ENCODE measurements at regions not wholly inside any gene's neighbourhood (a gene's known extent, or its start where the extent isn't known, plus 50 kb on each side); places are given as distances from the start of the nearest gene placed in this dataset.

DNA sequence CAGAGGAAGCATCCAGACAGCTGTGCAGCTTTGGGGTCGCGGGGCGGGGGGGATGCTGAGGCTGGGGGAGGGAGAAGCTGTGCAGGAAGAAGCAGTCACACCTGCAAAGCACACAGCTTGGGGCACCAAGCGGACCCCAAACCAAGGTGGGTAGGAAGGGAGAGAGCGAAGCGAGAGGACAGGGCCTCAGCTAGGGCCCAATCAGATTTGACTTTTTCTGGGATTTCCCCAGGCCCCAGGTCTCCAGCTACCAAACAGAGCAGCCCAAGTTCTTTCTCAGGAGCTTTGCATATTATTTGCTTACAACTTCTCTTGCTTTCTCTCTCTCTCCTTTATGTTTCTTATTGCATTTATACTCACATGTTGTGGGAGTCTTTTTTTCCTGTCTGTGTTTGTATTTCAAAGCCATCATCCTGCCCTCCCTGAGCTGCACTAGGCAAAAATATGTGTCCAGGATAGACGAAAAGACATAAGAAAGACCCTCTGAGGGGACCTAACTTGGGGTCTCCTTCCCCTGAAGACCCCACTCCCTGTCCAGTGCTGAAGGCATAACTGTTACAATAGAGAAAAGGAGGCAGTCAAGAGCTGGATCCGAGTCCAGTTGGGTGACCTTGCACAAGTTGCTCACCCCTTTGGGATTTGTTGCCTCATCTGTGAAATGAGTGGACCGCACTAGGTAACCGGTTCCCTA is 50.6 kb upstream of the SMNDC1 start:
- intact Hi-C loops (cut with DNase I), result no loop called here
- Histone ChIP-seq H3K27me3 (peaks cover 4% of the 10 kb centered on the region), H3K36me3 (no peaks in the 10 kb centered on the region), H3K4me1 (peaks cover 13% of the 10 kb centered on the region), H3K4me3 (no peak overlapping the region), H3K27ac (no peak overlapping the region), H3K9me3 (no peaks in the 10 kb centered on the region)
- DNase-seq, result no peak
- TF ChIP-seq, protein P1, sequence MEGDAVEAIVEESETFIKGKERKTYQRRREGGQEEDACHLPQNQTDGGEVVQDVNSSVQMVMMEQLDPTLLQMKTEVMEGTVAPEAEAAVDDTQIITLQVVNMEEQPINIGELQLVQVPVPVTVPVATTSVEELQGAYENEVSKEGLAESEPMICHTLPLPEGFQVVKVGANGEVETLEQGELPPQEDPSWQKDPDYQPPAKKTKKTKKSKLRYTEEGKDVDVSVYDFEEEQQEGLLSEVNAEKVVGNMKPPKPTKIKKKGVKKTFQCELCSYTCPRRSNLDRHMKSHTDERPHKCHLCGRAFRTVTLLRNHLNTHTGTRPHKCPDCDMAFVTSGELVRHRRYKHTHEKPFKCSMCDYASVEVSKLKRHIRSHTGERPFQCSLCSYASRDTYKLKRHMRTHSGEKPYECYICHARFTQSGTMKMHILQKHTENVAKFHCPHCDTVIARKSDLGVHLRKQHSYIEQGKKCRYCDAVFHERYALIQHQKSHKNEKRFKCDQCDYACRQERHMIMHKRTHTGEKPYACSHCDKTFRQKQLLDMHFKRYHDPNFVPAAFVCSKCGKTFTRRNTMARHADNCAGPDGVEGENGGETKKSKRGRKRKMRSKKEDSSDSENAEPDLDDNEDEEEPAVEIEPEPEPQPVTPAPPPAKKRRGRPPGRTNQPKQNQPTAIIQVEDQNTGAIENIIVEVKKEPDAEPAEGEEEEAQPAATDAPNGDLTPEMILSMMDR (IDR thresholded peaks at IDR 0.05), result no peak
- ATAC-seq, result no peak

DNA sequence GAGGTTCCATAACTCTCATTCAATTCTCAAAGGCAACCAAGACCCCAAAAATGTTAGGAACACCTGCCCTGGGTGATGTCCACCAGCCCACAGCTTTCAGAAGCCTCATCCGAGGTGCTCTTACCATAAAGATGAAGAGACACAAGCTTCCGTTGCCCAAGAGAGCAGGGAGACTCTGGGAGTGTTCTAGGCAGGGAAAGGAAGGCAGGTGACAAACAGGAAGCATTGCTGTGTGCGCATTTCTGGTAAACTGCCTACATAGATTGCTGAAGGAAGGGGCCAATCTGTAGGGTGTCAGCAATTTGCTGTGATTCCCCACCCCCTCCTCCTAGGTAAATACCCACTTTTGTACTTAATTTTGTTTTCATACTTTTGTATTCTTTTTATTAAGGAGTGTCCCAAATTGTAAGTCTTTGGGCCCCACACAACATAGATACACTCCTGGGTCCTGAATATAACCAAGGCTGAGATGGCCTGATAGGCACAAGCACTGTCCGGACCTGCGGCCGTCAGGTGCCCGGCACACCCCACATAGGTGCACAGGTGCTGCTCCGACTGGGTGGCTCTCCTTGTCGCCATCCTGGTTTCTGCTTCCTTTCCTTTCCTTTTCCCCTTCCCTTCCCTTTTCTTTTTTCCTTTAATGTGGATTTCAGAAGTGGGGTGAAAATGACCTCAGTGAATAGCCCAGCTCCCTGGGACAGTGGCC is 51.4 kb upstream of the SMNDC1 start:
- no peak overlapping the region for H3K27ac ChIP-seq
- ATAC-seq, result no peak
- intact Hi-C loops (cut with DNase I), result no loop called here
- TF ChIP-seq, protein P1 (IDR thresholded peaks at IDR 0.05), result no peak
- H3K36me3 ChIP-seq, result no peaks in the 10 kb centered on the region
- no peak overlapping the region for H3K4me3 ChIP-seq
- H3K9me3 ChIP-seq, result no peaks in the 10 kb centered on the region
- H3K4me1 ChIP-seq, result peaks cover 13% of the 10 kb centered on the region
- no peak for DNase-seq
- H3K27me3 ChIP-seq, result peaks cover 3% of the 10 kb centered on the region

DNA sequence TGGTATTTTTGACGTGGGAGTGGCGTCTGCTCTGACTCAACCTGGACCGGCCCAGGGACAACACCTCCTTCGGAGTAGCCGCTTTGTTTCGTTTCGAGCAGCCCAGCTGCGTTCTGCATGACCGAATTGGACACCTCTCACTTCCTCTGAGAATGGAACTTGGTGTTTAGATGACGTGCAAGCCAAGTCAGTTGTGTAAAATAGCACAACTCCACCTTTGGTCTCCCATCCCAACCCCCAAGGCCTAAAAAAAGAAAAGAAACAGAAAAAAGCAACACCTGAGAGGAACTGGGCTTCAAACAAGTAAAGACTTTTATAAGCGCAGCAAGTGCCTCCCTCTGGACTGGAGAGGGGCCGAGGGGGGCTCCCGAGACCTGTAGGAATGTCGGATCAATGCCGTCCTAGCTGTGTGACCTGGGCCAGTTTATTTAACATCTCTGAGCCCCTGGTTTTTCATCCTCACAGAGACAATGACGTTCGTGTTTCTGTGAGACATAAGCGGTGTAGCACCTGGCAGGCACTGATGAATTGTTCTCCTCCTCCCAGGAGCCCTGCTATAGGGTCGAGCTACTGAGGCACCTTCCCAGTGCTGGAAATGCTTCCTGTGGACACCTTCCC is 52.0 kb upstream of the SMNDC1 start:
- DNase-seq, result no peak
- intact Hi-C loops (cut with DNase I), result no loop called here
- peaks cover 13% of the 10 kb centered on the region for H3K4me1 ChIP-seq
- H3K27me3 ChIP-seq, result no peaks in the 10 kb centered on the region
- no peaks in the 10 kb centered on the region for H3K9me3 ChIP-seq
- ATAC-seq, result peak; percentile 8
- TF ChIP-seq, protein P1 (IDR thresholded peaks at IDR 0.05), result no peak
- no peaks in the 10 kb centered on the region for H3K36me3 ChIP-seq
- H3K27ac ChIP-seq, result no peak overlapping the region
- no peak overlapping the region for H3K4me3 ChIP-seq

DNA sequence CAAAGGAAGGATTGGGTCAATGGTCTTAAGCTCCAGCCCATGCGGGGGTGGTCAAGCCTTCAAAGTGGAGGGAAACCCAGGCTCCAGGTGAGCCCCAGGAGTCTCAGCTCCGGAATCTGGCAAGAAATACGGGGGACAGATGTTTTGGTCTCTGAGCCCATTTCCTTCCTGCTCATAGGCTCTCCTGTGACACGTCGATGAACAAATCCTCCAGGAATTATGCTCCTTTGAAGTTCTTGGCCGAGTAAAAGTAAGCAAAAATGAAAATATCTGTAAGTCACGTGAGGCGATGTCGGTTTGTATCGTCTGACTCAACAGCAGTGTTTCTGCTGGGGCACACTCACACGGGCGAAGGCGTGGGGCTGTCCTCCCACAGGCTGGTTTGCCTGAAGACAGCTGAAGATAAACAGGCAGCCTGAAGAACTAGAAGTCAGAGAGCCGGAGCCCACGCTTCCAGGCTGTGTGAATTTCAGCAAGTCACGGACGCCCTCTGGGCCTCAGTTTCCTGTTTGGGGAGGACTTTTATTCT is 52.6 kb upstream of the SMNDC1 start:
- intact Hi-C loops (cut with DNase I), result no loop called here
- ATAC-seq (no peak), DNase-seq (no peak)
- Histone ChIP-seq H3K36me3 (no peaks in the 10 kb centered on the region), H3K4me3 (no peak overlapping the region), H3K9me3 (no peaks in the 10 kb centered on the region), H3K4me1 (peaks cover 13% of the 10 kb centered on the region), H3K27ac (no peak overlapping the region), H3K27me3 (no peaks in the 10 kb centered on the region)
- TF ChIP-seq, protein P1 (IDR thresholded peaks at IDR 0.05), result no peak

DNA sequence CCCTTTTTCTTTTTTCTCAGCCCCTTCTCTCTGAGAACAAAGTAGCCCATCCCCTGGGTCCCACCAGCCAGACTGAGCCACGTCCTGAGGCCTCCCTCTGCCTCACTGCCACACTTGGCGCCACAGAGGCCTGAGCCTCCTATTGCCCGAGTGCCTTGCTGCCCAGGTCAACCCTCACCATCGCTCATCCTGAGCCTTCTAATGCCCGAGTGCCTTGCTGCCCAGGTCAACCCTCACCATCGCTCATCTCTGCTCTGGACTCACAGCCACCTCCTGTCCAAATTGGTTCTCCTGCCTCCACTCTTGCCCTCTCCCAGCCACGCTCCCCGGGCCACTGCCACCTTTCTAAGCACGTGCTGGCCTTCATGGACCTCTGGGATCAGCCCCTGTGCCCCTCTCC is 53.2 kb upstream of the SMNDC1 start:
- Histone ChIP-seq H3K27ac (no peak overlapping the region), H3K9me3 (no peaks in the 10 kb centered on the region), H3K4me3 (no peak overlapping the region), H3K4me1 (peaks cover 13% of the 10 kb centered on the region), H3K27me3 (no peaks in the 10 kb centered on the region), H3K36me3 (no peaks in the 10 kb centered on the region)
- no peak for ATAC-seq
- intact Hi-C loops (cut with DNase I), result no loop called here
- TF ChIP-seq, protein P1 (IDR thresholded peaks at IDR 0.05), result no peak
- no peak for DNase-seq
